Natural killer cell (primary cell): ENCODE measurements at regions not wholly inside any gene's neighbourhood (a gene's known extent, or its start where the extent isn't known, plus 50 kb on each side); places are given as distances from the start of the nearest gene placed in this dataset.

Experiments
- ATAC-seq, 3 donors: fragments of 150-1000 bp in 2 of 3; fragments of 200-7000 bp in 1 of 3; cut with Tn5 transposase; 1 replicate in 1 of 3; 2 replicates in 2 of 3; pipeline ENCODE4 v1.10.0; 2021; ENCODE audit warnings: mild to moderate bottlenecking in 2 of 3, moderate library complexity in 2 of 3
- DNase-seq, 2 donors: peaks; one replicate each; pipeline versions ENCODE4 v3.0.0 to v3.0.0-alpha.2; 2013 to 2021; ENCODE audit warnings: mixed read lengths in 1 of 2
- H3K27ac ChIP-seq: one replicate; pipeline ENCODE4 v1.5.1; 2013; ENCODE audit warnings: mild to moderate bottlenecking, low read length
- H3K27me3 ChIP-seq: one replicate; pipeline ENCODE4 v1.6.1; 2013; ENCODE audit warnings: low read length; ENCODE audit not compliant: control insufficient read depth, insufficient read depth
- H3K36me3 ChIP-seq: one replicate; pipeline ENCODE4 v1.6.1; 2013; ENCODE audit warnings: low read length; ENCODE audit not compliant: control insufficient read depth, insufficient read depth
- H3K4me1 ChIP-seq: one replicate; pipeline ENCODE4 v1.6.1; 2013; ENCODE audit warnings: low read length; ENCODE audit not compliant: control insufficient read depth, insufficient read depth
- H3K4me3 ChIP-seq: one replicate; pipeline ENCODE4 v1.5.1; 2013; ENCODE audit warnings: low read length
- H3K9me3 ChIP-seq: one replicate; pipeline ENCODE4 v1.6.1; 2013; ENCODE audit warnings: low read length; ENCODE audit not compliant: control insufficient read depth, insufficient read depth
- H3K27ac Mint-ChIP-seq, 2 donors: one replicate each; pipeline ENCODE4 v1.8.0; 2022; ENCODE audit warnings: mild to moderate bottlenecking in 2 of 2, mixed read lengths in 2 of 2, moderate library complexity in 1 of 2
- H3K27me3 Mint-ChIP-seq, 2 donors: one replicate each; pipeline ENCODE4 v1.8.0; 2022; ENCODE audit warnings: low read depth in 2 of 2, mixed read lengths in 2 of 2
- H3K36me3 Mint-ChIP-seq: one replicate; pipeline ENCODE4 v1.8.0; 2022; ENCODE audit warnings: mixed read lengths
- H3K4me1 Mint-ChIP-seq, 2 donors: one replicate each; pipeline ENCODE4 v1.8.0; 2022; ENCODE audit warnings: mixed read lengths in 2 of 2
- H3K4me3 Mint-ChIP-seq: one replicate; pipeline ENCODE4 v1.8.0; 2022; ENCODE audit warnings: mild to moderate bottlenecking, moderate library complexity, mixed read lengths
- H3K9me3 Mint-ChIP-seq, 2 donors: one replicate each; pipeline ENCODE4 v1.8.0; 2022; ENCODE audit warnings: mixed read lengths in 2 of 2
- WGBS: methylation state at CpG from one replicate; pipeline ENCODE4 v1.1.7; 2013; ENCODE audit warnings: missing lambda C conversion rate; ENCODE audit not compliant: insufficient coverage; 5-methylcytosine and 5-hydroxymethylcytosine counted together
- intact Hi-C: fragments of 100-400 bp; cut with micrococcal nuclease; formaldehyde crosslinking; loops from one replicate; pipeline ENCODE4 v1.14.2; 2022
- TF ChIP-seq, protein P1 (sequence below): fragments of 200-600 bp; IDR thresholded peaks from one replicate; pipeline ENCODE4 v1.8.0; 2022; ENCODE audit warnings: antibody characterized with exemption

DNA sequence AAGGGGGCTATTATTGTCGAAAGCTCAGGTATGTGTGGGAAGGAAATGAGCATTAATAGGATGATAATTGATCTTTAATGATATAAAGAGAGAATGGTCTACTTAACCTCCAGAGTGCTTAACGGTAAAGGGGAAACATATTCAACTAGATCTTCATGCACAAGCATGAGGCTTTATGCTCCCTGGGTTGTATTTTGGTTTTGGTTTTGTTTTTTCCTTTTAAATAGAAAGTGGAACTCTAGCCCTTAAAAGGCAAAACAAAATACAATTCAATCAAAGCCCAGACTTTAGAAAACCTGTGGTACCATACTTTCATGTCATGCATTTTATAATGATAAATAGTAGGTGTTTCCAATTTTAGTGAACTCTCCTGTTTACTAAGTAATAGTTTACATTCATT lies 622.7 kb downstream of the METTL15 start:
- TF ChIP-seq, protein P1, sequence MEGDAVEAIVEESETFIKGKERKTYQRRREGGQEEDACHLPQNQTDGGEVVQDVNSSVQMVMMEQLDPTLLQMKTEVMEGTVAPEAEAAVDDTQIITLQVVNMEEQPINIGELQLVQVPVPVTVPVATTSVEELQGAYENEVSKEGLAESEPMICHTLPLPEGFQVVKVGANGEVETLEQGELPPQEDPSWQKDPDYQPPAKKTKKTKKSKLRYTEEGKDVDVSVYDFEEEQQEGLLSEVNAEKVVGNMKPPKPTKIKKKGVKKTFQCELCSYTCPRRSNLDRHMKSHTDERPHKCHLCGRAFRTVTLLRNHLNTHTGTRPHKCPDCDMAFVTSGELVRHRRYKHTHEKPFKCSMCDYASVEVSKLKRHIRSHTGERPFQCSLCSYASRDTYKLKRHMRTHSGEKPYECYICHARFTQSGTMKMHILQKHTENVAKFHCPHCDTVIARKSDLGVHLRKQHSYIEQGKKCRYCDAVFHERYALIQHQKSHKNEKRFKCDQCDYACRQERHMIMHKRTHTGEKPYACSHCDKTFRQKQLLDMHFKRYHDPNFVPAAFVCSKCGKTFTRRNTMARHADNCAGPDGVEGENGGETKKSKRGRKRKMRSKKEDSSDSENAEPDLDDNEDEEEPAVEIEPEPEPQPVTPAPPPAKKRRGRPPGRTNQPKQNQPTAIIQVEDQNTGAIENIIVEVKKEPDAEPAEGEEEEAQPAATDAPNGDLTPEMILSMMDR = no peak
- intact Hi-C loops = no loop called here
- no peaks in the 10 kb centered on the region for H3K4me1 Mint-ChIP-seq
- Histone ChIP-seq H3K4me1 (no peaks in the 10 kb centered on the region), H3K4me3 (no peak overlapping the region), H3K27ac (no peak overlapping the region), H3K27me3 (no peaks in the 10 kb centered on the region), H3K36me3 (no peaks in the 10 kb centered on the region), H3K9me3 (no peaks in the 10 kb centered on the region)
- WGBS = 88% methylated on average over 1 of the region's 2 CpGs
- H3K27ac Mint-ChIP-seq = no peak overlapping the region
- ATAC-seq = no peak
- DNase-seq = no peak
- H3K27me3 Mint-ChIP-seq = no peaks in the 10 kb centered on the region
- no peaks in the 10 kb centered on the region for H3K36me3 Mint-ChIP-seq
- no peak overlapping the region for H3K4me3 Mint-ChIP-seq
- H3K9me3 Mint-ChIP-seq = peaks cover 15 to 20% of the 10 kb centered on the region in 2 donors

DNA sequence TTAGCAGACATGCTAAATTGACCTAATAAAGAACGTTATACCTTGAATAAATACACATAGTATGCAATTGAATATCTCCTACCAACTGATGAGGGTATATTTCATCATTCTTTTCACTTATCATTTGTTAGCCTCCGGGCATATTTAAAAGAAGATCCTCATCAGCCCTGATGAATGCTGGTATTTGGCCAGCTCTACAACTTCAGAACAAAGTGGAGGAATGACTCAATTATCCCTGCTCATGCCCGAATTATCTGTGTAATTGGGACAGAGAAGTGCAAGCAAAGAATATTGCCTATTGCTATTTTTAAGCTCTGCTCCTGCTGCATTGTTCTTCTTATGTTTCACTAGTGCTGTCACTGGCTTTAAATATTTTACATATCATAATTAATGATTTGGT lies 622.1 kb downstream of the METTL15 start:
- WGBS = 93% methylated on average over 2 of the region's 3 CpGs
- Histone ChIP-seq H3K36me3 (no peaks in the 10 kb centered on the region), H3K4me1 (no peaks in the 10 kb centered on the region), H3K27me3 (no peaks in the 10 kb centered on the region), H3K9me3 (no peaks in the 10 kb centered on the region), H3K4me3 (no peak overlapping the region), H3K27ac (no peak overlapping the region)
- ATAC-seq = no peak
- intact Hi-C loops = no loop called here
- TF ChIP-seq, protein P1 = no peak
- Mint-ChIP-seq H3K27ac (no peak overlapping the region), H3K4me1 (no peaks in the 10 kb centered on the region), H3K27me3 (no peaks in the 10 kb centered on the region), H3K36me3 (no peaks in the 10 kb centered on the region), H3K9me3 (peaks cover 16 to 21% of the 10 kb centered on the region in 2 donors), H3K4me3 (no peak overlapping the region)
- DNase-seq = no peak

DNA sequence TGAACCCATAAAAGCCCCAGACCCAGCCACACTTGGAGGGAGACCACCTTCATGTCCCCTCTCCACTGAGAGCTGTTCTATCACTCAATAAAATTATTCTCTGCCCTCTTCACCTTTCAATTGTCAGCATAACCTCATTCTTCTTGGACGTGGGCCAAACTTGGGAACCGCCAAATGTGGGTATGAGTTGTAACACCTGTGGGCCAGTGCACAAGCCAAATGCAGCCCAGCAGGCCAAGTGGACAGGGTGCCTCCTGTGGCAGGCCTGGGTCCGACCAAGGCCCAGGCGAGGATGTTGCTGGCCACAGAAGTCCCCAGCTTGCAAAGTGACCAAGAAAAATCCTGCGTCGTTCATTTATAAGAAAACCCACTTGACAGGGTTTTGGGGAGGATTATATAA lies 621.2 kb downstream of the METTL15 start:
- Histone ChIP-seq H3K27me3 (no peaks in the 10 kb centered on the region), H3K36me3 (no peaks in the 10 kb centered on the region), H3K27ac (no peak overlapping the region), H3K4me1 (no peaks in the 10 kb centered on the region), H3K9me3 (no peaks in the 10 kb centered on the region), H3K4me3 (no peak overlapping the region)
- peaks cover 16 to 21% of the 10 kb centered on the region in 2 donors for H3K9me3 Mint-ChIP-seq
- H3K27me3 Mint-ChIP-seq = no peaks in the 10 kb centered on the region
- no peaks in the 10 kb centered on the region for H3K4me1 Mint-ChIP-seq
- TF ChIP-seq, protein P1 = no peak
- no peak overlapping the region for H3K4me3 Mint-ChIP-seq
- WGBS = 85% methylated on average over 6 of the region's 6 CpGs
- intact Hi-C loops = no loop called here
- no peak overlapping the region for H3K27ac Mint-ChIP-seq
- no peaks in the 10 kb centered on the region for H3K36me3 Mint-ChIP-seq
- DNase-seq = no peak
- ATAC-seq = no peak

DNA sequence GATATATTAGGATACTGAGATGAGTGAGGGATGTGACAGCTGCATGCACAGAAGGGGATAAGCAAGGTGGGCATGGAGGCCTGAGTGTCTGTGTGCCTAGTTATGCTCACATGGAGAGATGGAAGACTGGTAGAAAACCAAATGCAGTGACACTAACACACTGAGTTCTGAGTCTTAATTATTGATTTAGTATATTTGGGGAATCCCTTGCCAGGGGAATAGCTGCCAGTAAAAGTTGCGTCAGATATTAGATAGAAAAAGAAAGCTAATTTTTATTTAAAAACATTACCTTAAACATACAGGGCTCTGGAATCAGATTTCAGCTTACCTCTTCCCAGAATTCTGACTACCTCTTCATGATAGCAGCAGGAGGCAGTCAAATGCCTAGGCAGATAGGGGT lies 620.5 kb downstream of the METTL15 start:
- H3K27me3 Mint-ChIP-seq = no peaks in the 10 kb centered on the region
- no peaks in the 10 kb centered on the region for H3K9me3 ChIP-seq
- no peaks in the 10 kb centered on the region for H3K4me1 ChIP-seq
- no peak overlapping the region for H3K27ac Mint-ChIP-seq
- no peaks in the 10 kb centered on the region for H3K27me3 ChIP-seq
- no peak overlapping the region for H3K27ac ChIP-seq
- ATAC-seq (no peak), DNase-seq (no peak)
- no peak overlapping the region for H3K4me3 Mint-ChIP-seq
- WGBS = no CpG with 5 or more reads among the region's 1 CpG
- peaks cover 16 to 21% of the 10 kb centered on the region in 2 donors for H3K9me3 Mint-ChIP-seq
- TF ChIP-seq, protein P1 = no peak
- H3K4me1 Mint-ChIP-seq = no peaks in the 10 kb centered on the region
- intact Hi-C loops = no loop called here
- no peaks in the 10 kb centered on the region for H3K36me3 Mint-ChIP-seq
- no peak overlapping the region for H3K4me3 ChIP-seq
- no peaks in the 10 kb centered on the region for H3K36me3 ChIP-seq
